GM18498 (cell line): ENCODE measurements at regions not wholly inside any gene's neighbourhood (a gene's known extent, or its start where the extent isn't known, plus 50 kb on each side); places are given as distances from the start of the nearest gene placed in this dataset.
A peak's percentile ranks its signal among the peaks of the same experiment; 100 is the strongest.
"Not testable (repeated sequence)": the region's sequence is repeated elsewhere in the genome, so short reads cannot be mapped to it uniquely, and the experiment has no call there.

Experiments used
- ATAC-seq: cut with Tn5 transposase; IDR thresholded peaks from one replicate; pipeline ENCODE4 v1.9.1; 2021; ENCODE audit warnings: mild to moderate bottlenecking, moderate library complexity; ENCODE audit not compliant: unreplicated experiment

DNA sequence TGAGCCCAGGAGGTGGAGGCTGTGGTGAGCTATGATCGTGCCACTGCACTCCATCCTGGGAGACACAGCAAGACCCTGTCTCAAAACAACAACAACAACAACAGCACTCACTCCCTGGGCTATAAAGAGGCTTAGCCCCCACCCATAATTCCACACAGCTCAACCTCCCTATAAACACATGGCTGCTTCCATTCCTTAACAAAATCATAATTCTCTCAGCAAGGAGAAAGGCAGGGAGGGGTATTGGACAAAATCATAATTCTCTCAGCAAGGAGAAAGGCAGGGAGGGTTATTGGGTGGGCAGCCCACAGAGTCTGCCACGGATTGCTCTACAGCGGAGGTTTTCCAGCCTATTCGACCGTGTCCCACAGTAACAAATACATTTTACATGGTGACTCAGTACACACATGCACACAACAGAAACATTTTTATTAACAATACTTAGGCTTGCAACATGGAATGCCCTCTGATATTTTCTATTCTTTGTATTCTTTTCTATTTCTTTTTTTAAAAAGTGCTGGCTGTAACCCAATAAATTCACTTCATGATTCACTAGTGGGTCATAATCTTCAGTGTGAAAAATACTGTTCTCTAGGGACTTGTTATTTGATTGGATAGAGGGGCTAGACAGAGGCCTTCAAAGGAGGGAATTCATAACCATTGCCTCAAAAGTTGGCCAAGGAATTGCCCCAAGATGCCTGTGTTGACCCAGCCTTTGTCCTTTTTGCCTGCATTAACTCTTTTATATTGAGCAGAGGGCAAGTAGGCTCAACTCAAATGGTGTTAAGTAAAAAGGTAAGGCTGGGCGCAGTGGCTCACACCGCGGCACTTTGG, 50.6 kb upstream of the ZMYND8 start:
- ATAC-seq = no peak

DNA sequence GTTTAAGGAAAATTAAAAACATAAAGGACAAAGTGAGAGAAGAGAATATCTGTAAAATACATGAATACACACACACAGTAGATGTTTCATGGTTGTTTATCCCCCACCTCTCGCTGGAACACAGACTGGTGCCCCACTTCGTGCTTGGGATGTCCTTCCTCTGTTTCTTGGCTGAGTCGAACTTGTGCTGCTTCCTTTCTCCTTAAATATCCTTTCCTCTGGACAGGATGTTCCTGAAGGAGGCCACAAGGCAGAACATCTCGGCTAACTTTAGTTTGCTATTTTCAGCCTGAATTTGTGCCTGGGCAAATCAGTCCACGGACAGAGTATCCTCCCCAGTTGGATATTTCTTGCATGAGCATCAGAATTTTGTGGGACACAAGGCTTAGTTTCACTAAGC, 54.7 kb upstream of the ZMYND8 start:
- ATAC-seq = no peak

DNA sequence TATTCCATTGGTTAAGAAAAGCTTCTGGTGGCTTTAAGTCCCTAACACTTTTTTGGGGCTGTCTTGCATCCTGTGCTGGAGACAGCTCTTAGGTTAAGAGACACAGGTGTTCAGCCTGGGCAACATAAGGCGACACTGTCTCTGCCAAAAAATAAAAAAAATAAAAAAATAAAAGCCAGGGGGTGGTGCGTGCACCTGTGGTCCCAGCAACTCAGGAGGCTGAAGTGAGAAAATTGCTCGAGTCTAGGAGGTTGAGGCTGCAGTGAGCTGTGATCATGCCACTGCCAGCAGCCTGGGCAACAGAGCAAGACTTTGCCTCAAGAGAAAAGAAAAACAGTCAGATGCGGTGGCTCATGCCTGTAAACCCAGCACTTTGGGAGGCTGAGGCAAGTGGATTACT, 55.6 kb upstream of the ZMYND8 start:
- ATAC-seq = no peak

GRCh38 chr20:47413189-47413588, 56.7 kb upstream of the ZMYND8 start:
- ATAC-seq = no peak

GRCh38 chr20:47417245-47418068, 61.0 kb upstream of the ZMYND8 start:
- ATAC-seq = no peak

- no peak for ATAC-seq
Measured at GRCh38 chr20:47418069-47418757, 61.7 kb upstream of the ZMYND8 start.

DNA sequence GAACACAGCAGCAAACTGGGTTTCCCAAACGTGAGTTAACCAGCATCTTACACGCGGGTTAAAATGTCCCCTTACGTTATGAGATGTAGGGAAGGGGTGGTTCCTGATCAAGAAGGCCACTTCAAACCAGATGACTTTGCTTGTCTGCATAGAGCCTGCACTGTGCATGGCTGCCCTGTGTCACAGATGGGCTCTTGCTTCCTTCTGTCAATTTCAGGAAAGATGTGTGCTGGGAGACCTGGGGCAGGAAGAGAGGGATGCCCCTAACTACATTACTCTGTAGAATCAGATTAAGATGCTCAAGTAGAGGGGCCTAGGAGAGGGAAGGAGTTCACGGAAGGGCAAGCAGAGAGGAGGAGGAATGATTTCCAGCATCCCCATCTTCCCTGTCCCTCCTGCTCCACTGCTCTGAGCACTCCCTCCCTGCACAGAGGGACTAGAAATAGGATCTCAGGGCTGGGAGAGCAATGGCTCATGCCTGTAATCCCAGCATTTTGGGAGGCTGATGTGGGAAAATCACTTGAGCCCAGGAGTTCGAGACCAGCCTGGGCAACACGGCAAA, 63.5 kb upstream of the ZMYND8 start:
- no peak for ATAC-seq

GRCh38 chr20:47421076-47421475, 64.6 kb upstream of the ZMYND8 start:
- ATAC-seq = no peak

GRCh38 chr20:47423586-47423985, 67.1 kb upstream of the ZMYND8 start:
- no peak for ATAC-seq

GRCh38 chr20:47427067-47427466, 70.6 kb upstream of the ZMYND8 start:
- no peak for ATAC-seq

DNA sequence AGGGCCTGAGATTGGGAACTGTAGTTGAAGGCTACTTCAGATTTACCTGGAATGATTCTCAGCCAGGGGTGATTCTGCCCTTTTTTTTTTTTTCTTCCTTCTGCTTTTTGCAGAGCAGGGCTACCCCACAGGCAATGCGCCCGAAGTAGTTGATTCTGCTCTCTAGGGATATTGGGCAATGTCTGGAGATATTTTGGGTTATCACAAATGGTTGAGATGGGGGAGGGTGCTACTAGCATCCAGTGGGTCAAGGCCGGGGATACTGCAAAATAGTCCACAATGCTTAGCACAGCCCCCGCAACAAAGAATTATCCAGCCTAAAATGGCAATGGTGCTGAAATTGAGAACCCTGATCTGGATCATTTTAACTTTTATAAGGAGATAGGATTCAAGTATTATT, 71.2 kb upstream of the ZMYND8 start:
- no peak for ATAC-seq

DNA sequence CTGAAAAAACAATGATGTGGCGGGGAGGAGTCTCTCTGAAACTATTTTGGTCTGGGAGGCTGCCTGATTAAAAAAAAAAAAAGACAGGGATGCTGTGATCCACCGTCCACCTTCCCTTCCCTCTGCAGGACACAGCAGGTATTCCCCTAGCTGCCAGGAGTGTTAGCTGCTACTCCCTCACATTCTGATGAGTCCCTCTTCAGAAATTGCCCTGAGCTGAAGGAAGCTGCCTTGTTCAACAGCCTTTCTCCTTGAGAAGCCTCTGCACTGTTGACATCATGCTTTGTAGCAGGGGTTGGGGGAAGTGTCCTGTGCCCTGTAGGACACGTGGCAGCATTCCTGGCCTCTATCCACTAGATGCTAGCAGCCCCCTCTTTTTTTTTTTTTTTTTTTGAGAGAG, 71.7 kb upstream of the ZMYND8 start:
- ATAC-seq = no peak

DNA sequence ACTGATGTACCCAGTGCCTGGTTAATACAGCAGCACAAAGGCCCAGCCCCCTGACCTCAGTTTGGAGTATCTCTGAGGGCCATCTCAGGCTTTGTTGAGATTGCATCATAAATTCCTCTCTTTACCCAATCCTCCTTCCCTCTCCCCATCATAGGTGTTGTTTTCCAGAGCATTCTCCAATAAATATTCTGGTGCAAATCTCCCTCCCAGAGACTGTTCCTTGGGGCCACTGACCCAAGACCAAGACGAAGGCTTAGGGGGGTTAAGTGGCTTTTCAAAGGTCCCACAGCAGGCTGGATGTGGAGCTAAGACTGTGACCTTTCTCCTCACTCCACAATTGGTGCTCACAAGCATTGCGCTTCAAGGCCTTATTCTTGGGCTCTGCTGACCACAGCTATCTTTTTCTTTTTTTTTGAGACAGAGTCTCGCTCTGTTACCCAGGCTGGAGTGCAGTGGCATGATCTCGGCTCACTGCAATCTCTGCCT, 72.4 kb upstream of the ZMYND8 start:
- ATAC-seq = no peak

GRCh38 chr20:47429409-47429808, 72.3 kb upstream of the NCOA3 start:
- no peak for ATAC-seq

DNA sequence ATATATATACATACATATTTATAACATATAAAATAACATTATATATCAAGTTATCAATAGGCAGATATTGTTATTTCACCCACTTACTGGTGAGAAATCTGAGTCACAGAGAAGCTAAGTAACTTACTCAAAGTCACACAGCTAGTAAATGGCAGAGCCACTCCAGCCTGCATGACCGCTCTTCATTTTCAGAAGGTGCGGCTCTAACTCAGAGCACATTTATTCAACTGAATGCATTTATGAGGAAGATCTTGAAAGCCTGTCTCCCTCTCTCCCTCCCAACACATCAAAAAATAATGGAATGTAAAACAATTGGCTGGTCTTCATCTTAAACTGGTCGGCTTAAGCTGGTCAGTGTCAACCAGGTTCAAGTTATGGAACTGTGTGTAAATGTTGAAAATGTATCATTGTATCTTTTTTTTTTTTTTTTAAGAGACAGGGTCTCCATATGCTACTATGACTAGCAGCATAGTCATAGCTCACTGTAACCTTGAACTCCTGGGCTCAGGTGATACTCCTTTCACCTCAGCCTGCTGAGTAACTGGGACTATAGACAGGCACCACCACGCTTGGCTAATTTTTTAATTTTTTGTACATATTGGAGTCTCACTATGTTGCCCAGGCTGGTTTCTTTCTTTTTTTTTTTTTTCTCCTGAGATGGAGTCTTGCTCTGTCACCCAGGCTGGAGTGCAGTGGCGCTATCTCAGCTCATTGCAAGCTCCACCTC, 70.7 kb upstream of the NCOA3 start:
- no peak for ATAC-seq

GRCh38 chr20:47432834-47433210, 68.9 kb upstream of the NCOA3 start:
- ATAC-seq = no peak

- not testable (repeated sequence) for ATAC-seq
Measured at GRCh38 chr20:47434128-47434779, 67.4 kb upstream of the NCOA3 start.

DNA sequence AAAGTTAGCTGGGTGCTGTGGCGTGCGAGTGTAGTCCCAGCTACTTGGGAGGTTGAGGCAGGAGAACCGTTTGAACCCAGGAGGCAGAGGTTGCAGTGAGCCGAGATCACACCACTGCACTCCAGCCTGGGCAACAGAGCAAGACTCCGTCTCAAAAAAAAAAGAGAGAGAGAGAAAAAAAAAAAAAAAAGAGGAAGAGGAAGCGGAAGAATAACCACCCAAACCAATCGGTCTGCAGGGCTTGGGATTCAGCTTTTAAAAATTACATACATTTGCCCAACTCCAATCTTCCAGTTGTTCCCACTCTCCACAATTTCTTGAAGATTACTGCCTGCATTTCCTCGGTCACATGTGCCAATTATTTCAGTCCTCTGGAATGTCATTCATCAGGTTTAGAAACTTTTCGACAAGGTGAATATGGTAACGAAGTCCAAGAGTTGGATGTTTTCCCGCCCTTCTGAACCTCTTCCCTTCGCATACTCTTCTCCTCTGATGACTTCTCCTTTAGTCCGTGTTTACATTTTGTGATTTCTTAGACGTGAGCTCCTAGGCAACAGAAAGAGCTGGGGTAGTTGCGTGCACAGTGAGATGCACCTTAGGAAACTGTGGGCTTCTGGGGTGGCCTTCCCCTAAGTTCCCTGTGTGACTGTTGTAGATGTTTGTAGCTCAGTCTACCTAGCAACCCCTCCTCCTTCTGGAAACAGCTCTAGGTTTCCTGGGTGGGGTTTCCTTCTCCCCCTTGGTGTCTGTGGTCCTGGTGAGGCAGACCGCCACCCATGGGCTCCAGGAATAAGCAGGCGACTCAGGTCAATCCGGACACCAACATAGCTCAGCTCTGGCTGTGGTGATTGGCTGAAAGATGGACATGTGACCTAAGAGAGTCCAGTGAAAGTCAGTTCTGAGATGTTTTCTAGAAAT, 63.0 kb upstream of the NCOA3 start:
- ATAC-seq = peak; percentile 66
